ENCODE measurements at regions not wholly inside any gene's neighbourhood (a gene's known extent, or its start where the extent isn't known, plus 50 kb on each side); places are given as distances from the start of the nearest gene placed in this dataset.
"Not testable (repeated sequence)": the region's sequence is repeated elsewhere in the genome, so short reads cannot be mapped to it uniquely, and the experiment has no call there.

DNA sequence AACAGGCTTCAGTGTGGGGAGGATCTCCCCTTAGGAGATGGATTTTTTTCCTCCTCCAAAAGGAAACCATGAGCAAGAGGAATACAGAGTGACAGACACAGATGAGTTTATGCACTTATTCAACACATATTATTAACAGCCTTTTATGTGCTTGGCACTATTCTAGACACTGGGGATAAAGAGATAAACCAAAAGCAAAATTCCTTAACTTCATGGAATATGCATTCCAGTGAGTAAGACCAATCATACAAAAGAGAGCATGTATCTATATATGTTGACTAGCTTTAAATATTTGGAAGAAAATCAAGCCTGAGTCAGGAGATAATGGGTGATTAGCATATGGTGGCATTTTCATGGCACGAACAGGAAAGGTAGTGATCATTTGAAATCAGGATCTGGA, 284.4 kb upstream of the RASGRP1 start:
- Histone ChIP-seq H3K9ac (no peak overlapping the region), H2AFZ (ENCODE audit: low read depth) (no peak overlapping the region), H4K20me1 (ENCODE audit: insufficient read depth) (no peaks in the 10 kb centered on the region), H3K4me1 (ENCODE audit: control insufficient read depth in 1 of 2, insufficient read depth in 2 of 2, low read depth in 1 of 2, low read length in 1 of 2) (peaks cover 5 to 24% of the 10 kb centered on the region in 2 experiments; a peak in 3 of 4 replicates), H3K9me3 (no peaks in the 10 kb centered on the region), H3K36me3 (replicated peaks in 1 of 2; ENCODE audit: control insufficient read depth in 1 of 2, insufficient read depth in 2 of 2, low read length in 1 of 2) (no peaks in the 10 kb centered on the region), H3F3A (replicated peaks; ENCODE audit: insufficient read depth) (peaks cover 23% of the 10 kb centered on the region), H3K27ac (ENCODE audit: low read depth in 2 of 2, low read length in 1 of 2) (no peak overlapping the region), H3K4me2 (no peak overlapping the region), H3K79me2 (ENCODE audit: insufficient read depth) (no peaks in the 10 kb centered on the region), H3K4me3 (ENCODE audit: low read depth in 2 of 2, low read length in 1 of 2) (no peak overlapping the region), H3K27me3 (ENCODE audit: insufficient read depth) (no peaks in the 10 kb centered on the region), H3K9me2 (no peaks in the 10 kb centered on the region)
- ChIA-PET CTCF (no interaction called here), POLR2A (no interaction called here)
- TF ChIP-seq NFIC (IDR thresholded peaks at IDR 0.05; ENCODE audit: borderline replicate concordance) (no peak), RAD21 (IDR thresholded peaks at IDR 0.05; ENCODE audit: low read length) (no peak), CHD2 (IDR thresholded peaks at IDR 0.05; ENCODE audit: low read length, partially characterized antibody) (no peak), YY1 (IDR thresholded peaks at IDR 0.05; ENCODE audit: low read depth) (no peak), FOSL2 (IDR thresholded peaks at IDR 0.05; ENCODE audit: borderline replicate concordance, low read depth) (no peak), GABPA (IDR thresholded peaks at IDR 0.05; ENCODE audit: low read depth) (no peak), TCF12 (IDR thresholded peaks at IDR 0.05) (no peak), POLR2AphosphoS5 (IDR thresholded peaks at IDR 0.05; ENCODE audit: low read depth, low read length) (no peak), NRF1 (IDR thresholded peaks at IDR 0.05; ENCODE audit: low read depth, low read length) (no peak), EP300 (IDR thresholded peaks at IDR 0.05; ENCODE audit: borderline replicate concordance in 1 of 2, low read depth in 1 of 2, low read length in 1 of 2) (no peak)
- TF ChIP-seq, protein P1, sequence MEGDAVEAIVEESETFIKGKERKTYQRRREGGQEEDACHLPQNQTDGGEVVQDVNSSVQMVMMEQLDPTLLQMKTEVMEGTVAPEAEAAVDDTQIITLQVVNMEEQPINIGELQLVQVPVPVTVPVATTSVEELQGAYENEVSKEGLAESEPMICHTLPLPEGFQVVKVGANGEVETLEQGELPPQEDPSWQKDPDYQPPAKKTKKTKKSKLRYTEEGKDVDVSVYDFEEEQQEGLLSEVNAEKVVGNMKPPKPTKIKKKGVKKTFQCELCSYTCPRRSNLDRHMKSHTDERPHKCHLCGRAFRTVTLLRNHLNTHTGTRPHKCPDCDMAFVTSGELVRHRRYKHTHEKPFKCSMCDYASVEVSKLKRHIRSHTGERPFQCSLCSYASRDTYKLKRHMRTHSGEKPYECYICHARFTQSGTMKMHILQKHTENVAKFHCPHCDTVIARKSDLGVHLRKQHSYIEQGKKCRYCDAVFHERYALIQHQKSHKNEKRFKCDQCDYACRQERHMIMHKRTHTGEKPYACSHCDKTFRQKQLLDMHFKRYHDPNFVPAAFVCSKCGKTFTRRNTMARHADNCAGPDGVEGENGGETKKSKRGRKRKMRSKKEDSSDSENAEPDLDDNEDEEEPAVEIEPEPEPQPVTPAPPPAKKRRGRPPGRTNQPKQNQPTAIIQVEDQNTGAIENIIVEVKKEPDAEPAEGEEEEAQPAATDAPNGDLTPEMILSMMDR (IDR thresholded peaks at IDR 0.05), result no peak
- TF ChIP-seq, protein P2, sequence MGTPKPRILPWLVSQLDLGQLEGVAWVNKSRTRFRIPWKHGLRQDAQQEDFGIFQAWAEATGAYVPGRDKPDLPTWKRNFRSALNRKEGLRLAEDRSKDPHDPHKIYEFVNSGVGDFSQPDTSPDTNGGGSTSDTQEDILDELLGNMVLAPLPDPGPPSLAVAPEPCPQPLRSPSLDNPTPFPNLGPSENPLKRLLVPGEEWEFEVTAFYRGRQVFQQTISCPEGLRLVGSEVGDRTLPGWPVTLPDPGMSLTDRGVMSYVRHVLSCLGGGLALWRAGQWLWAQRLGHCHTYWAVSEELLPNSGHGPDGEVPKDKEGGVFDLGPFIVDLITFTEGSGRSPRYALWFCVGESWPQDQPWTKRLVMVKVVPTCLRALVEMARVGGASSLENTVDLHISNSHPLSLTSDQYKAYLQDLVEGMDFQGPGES (IDR thresholded peaks at IDR 0.05; ENCODE audit: low read depth, low read length), result no peak
- 26% methylated on average over 1 of the region's 1 CpG for WGBS (ENCODE audit: low lambda C conversion rate)
- no peak for DNase-seq

DNA sequence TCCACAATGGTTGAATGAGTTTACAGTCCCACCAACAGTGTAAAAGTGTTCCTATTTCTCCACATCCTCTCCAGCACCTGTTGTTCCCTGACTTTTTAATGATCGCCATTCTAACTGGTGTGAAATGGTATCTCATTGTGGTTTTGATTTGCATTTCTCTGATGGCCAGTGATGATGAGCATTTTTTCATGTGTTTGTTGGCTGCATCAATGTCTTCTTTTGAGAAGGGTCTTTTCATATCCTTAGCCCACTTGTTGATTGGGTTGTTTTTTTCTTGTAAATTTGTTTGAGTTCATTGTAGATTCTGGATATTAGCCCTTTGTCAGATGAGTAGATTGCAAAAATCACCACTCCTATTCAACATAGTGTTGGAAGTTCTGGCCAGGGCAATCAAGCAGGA, 287.6 kb upstream of the RASGRP1 start:
- H3K27ac ChIP-seq (ENCODE audit: low read depth in 2 of 2, low read length in 1 of 2); H3K4me2 ChIP-seq; H3K9me3 ChIP-seq; H3K9ac ChIP-seq; H3F3A ChIP-seq (replicated peaks; ENCODE audit: insufficient read depth); DNase-seq; H3K79me2 ChIP-seq (ENCODE audit: insufficient read depth); POLR2A ChIA-PET; H3K36me3 ChIP-seq (replicated peaks in 1 of 2; ENCODE audit: control insufficient read depth in 1 of 2, insufficient read depth in 2 of 2, low read length in 1 of 2); H3K9me2 ChIP-seq; H2AFZ ChIP-seq (ENCODE audit: low read depth); H3K27me3 ChIP-seq (ENCODE audit: insufficient read depth); H4K20me1 ChIP-seq (ENCODE audit: insufficient read depth); H3K4me3 ChIP-seq (ENCODE audit: low read depth in 2 of 2, low read length in 1 of 2); CTCF ChIA-PET: not testable (repeated sequence)
- 100% methylated on average over 1 of the region's 1 CpG for WGBS (ENCODE audit: low lambda C conversion rate)
- H3K4me1 ChIP-seq (ENCODE audit: control insufficient read depth in 1 of 2, insufficient read depth in 2 of 2, low read depth in 1 of 2, low read length in 1 of 2), result peaks cover 0 to 12% of the 10 kb centered on the region in 2 experiments; a peak in 3 of 4 replicates

All from SK-N-SH (cell line).